Stomach (tissue), 8 donors: ENCODE measurements at regions not wholly inside any gene's neighbourhood (a gene's known extent, or its start where the extent isn't known, plus 50 kb on each side); places are given as distances from the start of the nearest gene placed in this dataset.

Source experiments
- DNase-seq, 2 donors: peaks; one replicate each; pipeline versions ENCODE4 v3.0.0 to v3.0.0-alpha.2; 2013 to 2019
- H3K27ac ChIP-seq, 5 donors: fragments of 200-600 bp in 4 of 5; sonication (generic) in 4 of 5; one replicate each; pipeline ENCODE4 v1.5.1; 2013 to 2019; ENCODE audit warnings: mild to moderate bottlenecking in 1 of 5, moderate library complexity in 1 of 5
- H3K27me3 ChIP-seq, 3 donors: fragments of 200-600 bp; sonication (generic); one replicate each; pipeline ENCODE4 v1.5.1; 2017 to 2019; ENCODE audit warnings: mixed run types in 1 of 3
- H3K36me3 ChIP-seq, 4 donors: fragments of 200-600 bp; sonication (generic); 1 replicate in 3 of 4; 2 replicates in 1 of 4; pipeline ENCODE4 v1.5.1; 2016 to 2019
- H3K4me1 ChIP-seq, 4 donors: fragments of 200-600 bp; sonication (generic); one replicate each; pipeline ENCODE4 v1.5.1; 2016 to 2019
- H3K4me3 ChIP-seq, 4 donors: fragments of 200-600 bp; sonication (generic) in 3 of 4; one replicate each; pipeline ENCODE4 v1.5.1; 2016 to 2019; ENCODE audit warnings: mild to moderate bottlenecking in 1 of 4
- H3K9me3 ChIP-seq, 4 donors: fragments of 200-600 bp; sonication (generic); one replicate each; pipeline ENCODE4 v1.5.1; 2016 to 2019
- EP300 ChIP-seq: sonication (generic); formaldehyde crosslinking; IDR thresholded peaks from one replicate; pipeline ENCODE4 v1.6.1; 2017; ENCODE audit warnings: antibody characterized with exemption
- POLR2A ChIP-seq, 4 donors: fragments of 450-650 bp; IDR thresholded peaks; one replicate each; pipeline ENCODE4 v1.6.1; 2016; ENCODE audit warnings: antibody characterized with exemption in 4 of 4, control low read depth in 2 of 4, mild to moderate bottlenecking in 1 of 4, moderate library complexity in 1 of 4
- POLR2AphosphoS5 ChIP-seq, 3 donors: sonication (generic); formaldehyde crosslinking; IDR thresholded peaks; one replicate each; pipeline ENCODE4 v1.6.1; 2016; ENCODE audit warnings: antibody characterized with exemption in 3 of 3
- WGBS, 5 donors: extraction: QIAGEN DNeasy Blood & Tissue Kit in 3 of 5; methylation state at CpG; one replicate each; pipeline versions ENCODE4 v1.1.5 to v1.1.7; 2013 to 2018; 5-methylcytosine and 5-hydroxymethylcytosine counted together
- intact Hi-C: fragments of 100-400 bp; cut with DNase I; formaldehyde crosslinking; loops from one replicate; pipeline ENCODE4 v1.15.1; 2023; ENCODE audit warnings: low total_unique reads
- TF ChIP-seq, protein P1 (sequence below), 7 experiments: fragments of 450-650 bp in 4 of 7; fragments of 200-600 bp in 3 of 7; sonication (generic) in 3 of 7; IDR thresholded peaks; one replicate each; pipeline ENCODE4 v1.5.1; 2016 to 2019; ENCODE audit warnings: antibody characterized with exemption in 7 of 7, control low read depth in 2 of 7, mild to moderate bottlenecking in 1 of 7
- donor health status: healthy with polysubstance abuse.
- donor health status: Bipolar disorder and iron deficiency.
- donor health status: healthy.

GRCh38 chr17:15023589-15024336 lies 241.4 kb downstream of the PMP22 start:
- WGBS, 5 donors: 87 to 91% (median 90%) methylated on average over 10 of the region's 10 CpGs
- no peaks in the 10 kb centered on the region for H3K27me3 ChIP-seq
- peaks cover 0 to 10% (median 4%) of the 10 kb centered on the region in 4 donors for H3K9me3 ChIP-seq
- intact Hi-C loops: no loop called here
- no peaks in the 10 kb centered on the region for H3K4me1 ChIP-seq
- no peak overlapping the region for H3K4me3 ChIP-seq
- no peak for DNase-seq
- H3K27ac ChIP-seq: no peak overlapping the region
- no peaks in the 10 kb centered on the region for H3K36me3 ChIP-seq
- TF ChIP-seq POLR2AphosphoS5 (IDR thresholded peaks at IDR 0.05) (no peak), POLR2A (IDR thresholded peaks at IDR 0.05) (no peak), EP300 (no peak)
- TF ChIP-seq, protein P1, sequence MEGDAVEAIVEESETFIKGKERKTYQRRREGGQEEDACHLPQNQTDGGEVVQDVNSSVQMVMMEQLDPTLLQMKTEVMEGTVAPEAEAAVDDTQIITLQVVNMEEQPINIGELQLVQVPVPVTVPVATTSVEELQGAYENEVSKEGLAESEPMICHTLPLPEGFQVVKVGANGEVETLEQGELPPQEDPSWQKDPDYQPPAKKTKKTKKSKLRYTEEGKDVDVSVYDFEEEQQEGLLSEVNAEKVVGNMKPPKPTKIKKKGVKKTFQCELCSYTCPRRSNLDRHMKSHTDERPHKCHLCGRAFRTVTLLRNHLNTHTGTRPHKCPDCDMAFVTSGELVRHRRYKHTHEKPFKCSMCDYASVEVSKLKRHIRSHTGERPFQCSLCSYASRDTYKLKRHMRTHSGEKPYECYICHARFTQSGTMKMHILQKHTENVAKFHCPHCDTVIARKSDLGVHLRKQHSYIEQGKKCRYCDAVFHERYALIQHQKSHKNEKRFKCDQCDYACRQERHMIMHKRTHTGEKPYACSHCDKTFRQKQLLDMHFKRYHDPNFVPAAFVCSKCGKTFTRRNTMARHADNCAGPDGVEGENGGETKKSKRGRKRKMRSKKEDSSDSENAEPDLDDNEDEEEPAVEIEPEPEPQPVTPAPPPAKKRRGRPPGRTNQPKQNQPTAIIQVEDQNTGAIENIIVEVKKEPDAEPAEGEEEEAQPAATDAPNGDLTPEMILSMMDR (IDR thresholded peaks at IDR 0.05): no peak

GRCh38 chr17:15019158-15019557 lies 246.0 kb downstream of the PMP22 start:
- no peaks in the 10 kb centered on the region for H3K36me3 ChIP-seq
- intact Hi-C loops: no loop called here
- no peak overlapping the region for H3K4me3 ChIP-seq
- WGBS, 5 donors: 84 to 92% (median 88%) methylated on average over 3 of the region's 3 CpGs
- no peaks in the 10 kb centered on the region for H3K27me3 ChIP-seq
- no peaks in the 10 kb centered on the region for H3K4me1 ChIP-seq
- TF ChIP-seq POLR2AphosphoS5 (IDR thresholded peaks at IDR 0.05) (no peak), EP300 (no peak), POLR2A (IDR thresholded peaks at IDR 0.05) (no peak)
- TF ChIP-seq, protein P1 (IDR thresholded peaks at IDR 0.05): no peak
- no peak overlapping the region for H3K27ac ChIP-seq
- H3K9me3 ChIP-seq: peaks cover 0 to 10% (median 4%) of the 10 kb centered on the region in 4 donors
- DNase-seq: no peak

GRCh38 chr17:15012351-15012980 lies 252.7 kb downstream of the PMP22 start:
- H3K27me3 ChIP-seq: no peaks in the 10 kb centered on the region
- intact Hi-C loops: no loop called here
- H3K36me3 ChIP-seq: no peaks in the 10 kb centered on the region
- no peaks in the 10 kb centered on the region for H3K9me3 ChIP-seq
- H3K4me1 ChIP-seq: no peaks in the 10 kb centered on the region
- peak in 1 of 2 donors; percentile 9 for DNase-seq
- no peak overlapping the region for H3K27ac ChIP-seq
- no peak overlapping the region for H3K4me3 ChIP-seq
- TF ChIP-seq POLR2A (IDR thresholded peaks at IDR 0.05) (no peak), EP300 (no peak), POLR2AphosphoS5 (IDR thresholded peaks at IDR 0.05) (no peak)
- TF ChIP-seq, protein P1 (IDR thresholded peaks at IDR 0.05): no peak
- WGBS, 5 donors: 29 to 38% (median 33%) methylated on average over 6 of the region's 6 CpGs

- 55 to 69% (median 61%) methylated on average over 6 of the region's 6 CpGs for WGBS, 5 donors
- intact Hi-C loops: no loop called here
Observed at GRCh38 chr17:15009087-15009486, 256.0 kb downstream of the PMP22 start.

More at GRCh38 chr17:15009087-15009486, 256.0 kb downstream of the PMP22 start:
- Histone ChIP-seq H3K27ac (no peak overlapping the region), H3K4me3 (no peak overlapping the region), H3K4me1 (no peaks in the 10 kb centered on the region), H3K27me3 (no peaks in the 10 kb centered on the region), H3K9me3 (no peaks in the 10 kb centered on the region), H3K36me3 (no peaks in the 10 kb centered on the region)
- TF ChIP-seq POLR2AphosphoS5 (IDR thresholded peaks at IDR 0.05) (no peak), POLR2A (IDR thresholded peaks at IDR 0.05) (no peak), EP300 (no peak)
- TF ChIP-seq, protein P1 (IDR thresholded peaks at IDR 0.05): no peak
- no peak for DNase-seq
